Lower leg skin (tissue), 3 donors: ENCODE measurements at regions not wholly inside any gene's neighbourhood (a gene's known extent, or its start where the extent isn't known, plus 50 kb on each side); places are given as distances from the start of the nearest gene placed in this dataset.

Experiments
- CTCF ChIP-seq, 3 donors: fragments of 450-650 bp; IDR thresholded peaks; one replicate each; pipeline ENCODE4 v1.5.1; 2016; ENCODE audit warnings: antibody characterized with exemption in 3 of 3, mild to moderate bottlenecking in 3 of 3, moderate library complexity in 2 of 3
- POLR2A ChIP-seq, 2 donors: fragments of 450-650 bp; IDR thresholded peaks; one replicate each; pipeline ENCODE4 v1.6.1; 2016 to 2017; ENCODE audit warnings: antibody characterized with exemption in 2 of 2, mild to moderate bottlenecking in 1 of 2, moderate library complexity in 1 of 2

GRCh38 chr1:29925058-29925457 lies 688.7 kb downstream of the PTPRU start:
- TF ChIP-seq CTCF (IDR thresholded peaks at IDR 0.05) (no peak), POLR2A (IDR thresholded peaks at IDR 0.05) (no peak)
